Smooth muscle cell (in vitro differentiated cells): ENCODE measurements at regions not wholly inside any gene's neighbourhood (a gene's known extent, or its start where the extent isn't known, plus 50 kb on each side); places are given as distances from the start of the nearest gene placed in this dataset.
"Not testable (repeated sequence)": the region's sequence is repeated elsewhere in the genome, so short reads cannot be mapped to it uniquely, and the experiment has no call there.

ENCODE experiments used
- DNase-seq: peaks from one replicate; lab custom pipeline; 2025; ENCODE audit not compliant: unreplicated experiment; lab: John Stamatoyannopoulos, UW
- H2AFZ ChIP-seq: fragments of 200-600 bp; sonication (generic); 2 replicates; pipeline ENCODE4 v1.6.0; 2016; ENCODE audit warnings: antibody characterized with exemption, low read depth, mild to moderate bottlenecking
- H3F3A ChIP-seq: fragments of 200-600 bp; sonication (generic); 2 replicates; pipeline ENCODE4 v1.6.0; 2017; ENCODE audit warnings: antibody characterized with exemption, low read depth
- H3K27ac ChIP-seq: fragments of 200-600 bp; sonication (generic); 2 replicates; pipeline ENCODE4 v1.5.1; 2016; ENCODE audit warnings: low read depth, mild to moderate bottlenecking
- H3K27me3 ChIP-seq: fragments of 200-600 bp; sonication (generic); 2 replicates; pipeline ENCODE4 v1.6.1; 2016; ENCODE audit warnings: low read depth, mild to moderate bottlenecking
- H3K36me3 ChIP-seq: fragments of 200-600 bp; sonication (generic); 2 replicates; pipeline ENCODE4 v1.5.1; 2016; ENCODE audit warnings: low read depth
- H3K4me1 ChIP-seq: fragments of 200-600 bp; sonication (generic); 2 replicates; pipeline ENCODE4 v1.5.1; 2016; ENCODE audit warnings: low read depth
- H3K4me2 ChIP-seq: fragments of 200-600 bp; sonication (generic); 2 replicates; pipeline ENCODE4 v1.6.0; 2016; ENCODE audit warnings: mild to moderate bottlenecking
- H3K4me3 ChIP-seq: fragments of 200-600 bp; sonication (generic); 2 replicates; pipeline ENCODE4 v1.5.1; 2016; ENCODE audit warnings: mild to moderate bottlenecking
- H3K79me2 ChIP-seq: fragments of 200-600 bp; sonication (generic); 2 replicates; pipeline ENCODE4 v1.6.0; 2016; ENCODE audit warnings: low read depth, mild to moderate bottlenecking
- H3K9ac ChIP-seq: fragments of 200-600 bp; sonication (generic); 2 replicates; pipeline ENCODE4 v1.6.0; 2016; ENCODE audit warnings: low read depth
- H3K9me3 ChIP-seq: fragments of 200-600 bp; sonication (generic); replicated peaks from 2 replicates; pipeline ENCODE4 v1.5.1; 2016; ENCODE audit warnings: low read depth
- H4K20me1 ChIP-seq: fragments of 200-600 bp; sonication (generic); 2 replicates; pipeline ENCODE4 v1.6.0; 2016; ENCODE audit warnings: low read depth
- CTCF ChIP-seq: fragments of 200-600 bp; sonication (generic); IDR thresholded peaks from 2 replicates; pipeline ENCODE4 v1.5.1; 2017; ENCODE audit warnings: borderline replicate concordance, mild to moderate bottlenecking, antibody characterized with exemption; ENCODE audit not compliant: insufficient read depth, poor library complexity, severe bottlenecking
- WGBS: methylation state at CpG from one replicate; pipeline ENCODE4 v1.1.7; 2016; ENCODE audit warnings: low lambda C conversion rate; 5-methylcytosine and 5-hydroxymethylcytosine counted together

GRCh38 chr7:46279290-46279689 lies 358.2 kb upstream of the IGFBP3 start:
- Histone ChIP-seq H3K9me3 (no peaks in the 10 kb centered on the region), H3K36me3 (no peaks in the 10 kb centered on the region), H3K27ac (no peak overlapping the region), H3K4me1 (peaks cover 29% of the 10 kb centered on the region), H3F3A (no peaks in the 10 kb centered on the region), H4K20me1 (no peaks in the 10 kb centered on the region), H2AFZ (no peak overlapping the region), H3K27me3 (no peaks in the 10 kb centered on the region), H3K9ac (no peak overlapping the region), H3K4me3 (no peak overlapping the region), H3K79me2 (no peaks in the 10 kb centered on the region), H3K4me2 (no peak overlapping the region)
- DNase-seq = no peak
- TF ChIP-seq CTCF = no peak
- WGBS = 72% methylated on average over 2 of the region's 2 CpGs

GRCh38 chr7:46264646-46265045 lies 343.6 kb upstream of the IGFBP3 start:
- Histone ChIP-seq H3F3A (no peaks in the 10 kb centered on the region), H2AFZ (no peak overlapping the region), H3K9ac (no peak overlapping the region), H3K4me3 (no peak overlapping the region), H3K79me2 (no peaks in the 10 kb centered on the region), H3K9me3 (peaks cover 8% of the 10 kb centered on the region), H4K20me1 (no peaks in the 10 kb centered on the region), H3K36me3 (no peaks in the 10 kb centered on the region), H3K27ac (no peak overlapping the region), H3K4me1 (no peaks in the 10 kb centered on the region), H3K27me3 (no peaks in the 10 kb centered on the region), H3K4me2 (no peak overlapping the region)
- no peak for TF ChIP-seq CTCF
- DNase-seq = no peak
- WGBS = 55% methylated on average over 2 of the region's 2 CpGs

DNA sequence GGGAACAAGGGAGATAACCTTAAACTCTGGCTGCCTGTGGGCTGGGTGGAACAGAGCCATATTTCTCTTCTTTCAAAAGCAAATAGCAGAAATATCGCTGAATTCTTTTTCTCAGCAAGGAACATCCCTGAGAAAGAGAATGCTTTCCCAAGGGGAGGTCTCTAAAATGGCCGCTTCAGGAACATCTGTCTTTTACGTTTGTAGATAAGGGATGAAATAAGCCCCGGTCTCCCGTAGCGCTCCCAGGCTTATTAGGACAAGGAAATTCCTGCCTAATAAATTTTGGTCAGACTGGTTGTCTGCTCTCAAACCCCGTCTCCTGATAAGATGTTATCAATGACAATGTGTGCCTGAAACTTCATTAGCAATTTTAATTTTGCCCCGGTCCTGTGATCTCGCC lies 340.6 kb upstream of the IGFBP3 start:
- H3K4me1 ChIP-seq, H3K9ac ChIP-seq, H2AFZ ChIP-seq, H3K79me2 ChIP-seq, H3K27me3 ChIP-seq, H3K27ac ChIP-seq, H3F3A ChIP-seq, DNase-seq, H3K4me3 ChIP-seq, H3K9me3 ChIP-seq, H3K36me3 ChIP-seq, H4K20me1 ChIP-seq, H3K4me2 ChIP-seq: not testable (repeated sequence)
- WGBS = 90% methylated on average over 9 of the region's 9 CpGs

DNA sequence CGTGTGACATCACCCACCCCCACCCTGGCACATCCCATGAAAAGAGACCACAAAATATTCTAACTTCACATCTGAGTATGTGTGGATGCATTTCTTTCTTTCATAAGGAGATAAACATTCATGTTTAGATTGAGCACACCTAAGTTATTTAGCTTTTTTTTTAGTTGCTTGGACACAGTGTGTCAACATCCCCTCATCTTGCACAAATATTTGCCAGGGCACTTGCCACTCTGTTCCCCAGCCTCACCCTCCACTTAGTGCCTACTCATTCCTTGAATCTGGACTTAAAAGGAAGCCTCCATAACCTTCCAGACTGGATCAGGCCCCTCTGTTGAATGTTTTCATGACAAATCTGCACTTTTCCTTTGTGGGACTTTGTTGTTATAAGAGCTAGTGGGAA lies 338.9 kb upstream of the IGFBP3 start:
- Histone ChIP-seq H3K27ac (no peak overlapping the region), H3K36me3 (no peaks in the 10 kb centered on the region), H4K20me1 (no peaks in the 10 kb centered on the region), H3K4me2 (no peak overlapping the region), H2AFZ (no peak overlapping the region), H3K9ac (no peak overlapping the region), H3K4me1 (no peaks in the 10 kb centered on the region), H3K27me3 (no peaks in the 10 kb centered on the region), H3K9me3 (peaks cover 8% of the 10 kb centered on the region), H3K79me2 (no peaks in the 10 kb centered on the region), H3F3A (no peaks in the 10 kb centered on the region), H3K4me3 (no peak overlapping the region)
- no peak for TF ChIP-seq CTCF
- WGBS = 49% methylated on average over 1 of the region's 1 CpG
- DNase-seq = no peak
